Cardiac muscle cell (in vitro differentiated cells and primary cell): ENCODE measurements at regions not wholly inside any gene's neighbourhood (a gene's known extent, or its start where the extent isn't known, plus 50 kb on each side); places are given as distances from the start of the nearest gene placed in this dataset.

Source experiments
- DNase-seq, 2 donors: peaks; one replicate each; pipeline versions ENCODE4 v3.0.0 to v3.0.0-alpha.2; 2010 to 2017; ENCODE audit warnings: low read depth in 1 of 2, low spot score in 1 of 2
- H3K27ac ChIP-seq: fragments of 200-600 bp; sonication (generic); 2 replicates; pipeline ENCODE4 v1.5.1; 2016
- H3K27me3 ChIP-seq: fragments of 200-600 bp; sonication (generic); 2 replicates; pipeline ENCODE4 v1.6.0; 2016; ENCODE audit warnings: control low read depth
- H3K36me3 ChIP-seq: fragments of 200-600 bp; sonication (generic); 2 replicates; pipeline ENCODE4 v1.5.1; 2016; ENCODE audit warnings: control low read depth
- H3K4me1 ChIP-seq: fragments of 200-600 bp; sonication (generic); 2 replicates; pipeline ENCODE4 v1.8.1; 2017; ENCODE audit warnings: low read depth, mild to moderate bottlenecking, mixed run types
- H3K4me3 ChIP-seq: fragments of 200-600 bp; sonication (generic); 2 replicates; pipeline ENCODE4 v1.5.1; 2016; ENCODE audit warnings: mild to moderate bottlenecking
- H3K9me3 ChIP-seq: fragments of 200-600 bp; sonication (generic); 2 replicates; pipeline ENCODE4 v1.5.1; 2017; ENCODE audit warnings: low read depth, mild to moderate bottlenecking, control low read depth
- TF ChIP-seq, protein P1 (sequence below): IDR thresholded peaks from 2 replicates; pipeline ENCODE4 v1.5.1; 2012; ENCODE audit warnings: low read depth, mild to moderate bottlenecking, low read length

DNA sequence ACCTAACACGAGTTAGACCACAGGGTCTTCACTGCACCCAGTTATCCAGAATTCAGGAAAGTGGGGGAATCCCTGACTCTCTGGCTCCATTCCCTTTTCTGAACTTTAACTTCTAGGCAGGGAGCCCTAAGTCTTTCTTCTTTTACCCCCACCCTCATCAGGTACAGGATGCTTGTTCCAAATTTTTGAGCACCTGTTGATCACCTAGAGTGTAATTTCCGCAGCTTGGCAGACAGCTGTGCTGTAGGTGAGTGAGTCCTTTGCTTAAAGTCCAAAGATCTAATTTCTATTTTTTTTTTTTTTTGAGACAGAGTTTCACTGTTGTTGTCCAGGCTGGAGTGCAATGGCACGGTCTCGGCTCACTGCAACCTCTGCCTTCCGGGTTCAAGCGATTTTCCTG, 89.5 kb upstream of the AKIRIN2 start:
- TF ChIP-seq, protein P1, sequence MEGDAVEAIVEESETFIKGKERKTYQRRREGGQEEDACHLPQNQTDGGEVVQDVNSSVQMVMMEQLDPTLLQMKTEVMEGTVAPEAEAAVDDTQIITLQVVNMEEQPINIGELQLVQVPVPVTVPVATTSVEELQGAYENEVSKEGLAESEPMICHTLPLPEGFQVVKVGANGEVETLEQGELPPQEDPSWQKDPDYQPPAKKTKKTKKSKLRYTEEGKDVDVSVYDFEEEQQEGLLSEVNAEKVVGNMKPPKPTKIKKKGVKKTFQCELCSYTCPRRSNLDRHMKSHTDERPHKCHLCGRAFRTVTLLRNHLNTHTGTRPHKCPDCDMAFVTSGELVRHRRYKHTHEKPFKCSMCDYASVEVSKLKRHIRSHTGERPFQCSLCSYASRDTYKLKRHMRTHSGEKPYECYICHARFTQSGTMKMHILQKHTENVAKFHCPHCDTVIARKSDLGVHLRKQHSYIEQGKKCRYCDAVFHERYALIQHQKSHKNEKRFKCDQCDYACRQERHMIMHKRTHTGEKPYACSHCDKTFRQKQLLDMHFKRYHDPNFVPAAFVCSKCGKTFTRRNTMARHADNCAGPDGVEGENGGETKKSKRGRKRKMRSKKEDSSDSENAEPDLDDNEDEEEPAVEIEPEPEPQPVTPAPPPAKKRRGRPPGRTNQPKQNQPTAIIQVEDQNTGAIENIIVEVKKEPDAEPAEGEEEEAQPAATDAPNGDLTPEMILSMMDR: no peak
- no peak for DNase-seq
- no peaks in the 10 kb centered on the region for H3K9me3 ChIP-seq
- no peak overlapping the region for H3K4me3 ChIP-seq
- H3K27ac ChIP-seq: no peak overlapping the region
- no peaks in the 10 kb centered on the region for H3K36me3 ChIP-seq
- no peaks in the 10 kb centered on the region for H3K4me1 ChIP-seq
- no peaks in the 10 kb centered on the region for H3K27me3 ChIP-seq

DNA sequence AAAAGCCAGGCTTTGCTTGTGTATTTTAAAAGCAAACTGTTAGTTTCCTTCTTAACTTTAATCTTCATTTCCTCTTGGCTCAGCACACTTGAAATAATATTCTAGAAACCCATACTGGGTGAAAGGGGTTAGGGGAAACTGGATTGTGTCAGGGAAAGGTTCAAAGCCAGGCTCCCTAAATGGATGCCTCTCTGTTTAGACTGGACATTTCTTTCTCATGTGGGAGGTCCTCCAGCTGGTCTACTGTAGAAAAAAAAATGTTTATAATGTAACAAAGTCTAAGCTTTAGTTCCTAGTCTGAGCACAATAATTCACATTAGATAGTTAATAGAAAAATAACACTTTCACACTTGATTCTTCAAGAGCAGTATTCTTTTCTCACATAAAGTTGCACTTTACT, 89.0 kb upstream of the AKIRIN2 start:
- Histone ChIP-seq H3K27ac (no peak overlapping the region), H3K9me3 (no peaks in the 10 kb centered on the region), H3K36me3 (no peaks in the 10 kb centered on the region), H3K4me3 (no peak overlapping the region), H3K4me1 (no peaks in the 10 kb centered on the region), H3K27me3 (no peaks in the 10 kb centered on the region)
- DNase-seq: no peak
- TF ChIP-seq, protein P1: no peak

DNA sequence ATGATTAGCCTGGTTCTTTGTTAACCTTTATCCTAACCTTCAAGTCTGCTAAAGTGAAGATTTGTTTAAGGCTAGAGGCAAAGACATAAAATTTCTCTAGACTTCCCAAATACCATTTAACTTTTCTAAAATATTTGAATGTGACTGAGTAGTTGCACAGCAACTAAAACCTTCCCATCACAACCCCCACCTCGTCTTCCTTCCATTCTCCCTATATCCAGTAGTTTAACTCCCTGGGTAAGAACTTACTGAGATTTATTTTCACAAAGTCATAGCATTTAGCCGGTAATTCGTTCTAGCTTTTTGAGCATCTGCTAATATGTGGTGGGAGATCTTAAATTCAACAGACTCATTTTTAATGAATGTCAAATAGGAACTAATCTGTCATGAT, 87.9 kb upstream of the AKIRIN2 start:
- TF ChIP-seq, protein P1: no peak
- H3K27ac ChIP-seq: no peak overlapping the region
- H3K36me3 ChIP-seq: no peaks in the 10 kb centered on the region
- H3K4me1 ChIP-seq: no peaks in the 10 kb centered on the region
- no peaks in the 10 kb centered on the region for H3K9me3 ChIP-seq
- no peak overlapping the region for H3K4me3 ChIP-seq
- DNase-seq: no peak
- H3K27me3 ChIP-seq: no peaks in the 10 kb centered on the region

DNA sequence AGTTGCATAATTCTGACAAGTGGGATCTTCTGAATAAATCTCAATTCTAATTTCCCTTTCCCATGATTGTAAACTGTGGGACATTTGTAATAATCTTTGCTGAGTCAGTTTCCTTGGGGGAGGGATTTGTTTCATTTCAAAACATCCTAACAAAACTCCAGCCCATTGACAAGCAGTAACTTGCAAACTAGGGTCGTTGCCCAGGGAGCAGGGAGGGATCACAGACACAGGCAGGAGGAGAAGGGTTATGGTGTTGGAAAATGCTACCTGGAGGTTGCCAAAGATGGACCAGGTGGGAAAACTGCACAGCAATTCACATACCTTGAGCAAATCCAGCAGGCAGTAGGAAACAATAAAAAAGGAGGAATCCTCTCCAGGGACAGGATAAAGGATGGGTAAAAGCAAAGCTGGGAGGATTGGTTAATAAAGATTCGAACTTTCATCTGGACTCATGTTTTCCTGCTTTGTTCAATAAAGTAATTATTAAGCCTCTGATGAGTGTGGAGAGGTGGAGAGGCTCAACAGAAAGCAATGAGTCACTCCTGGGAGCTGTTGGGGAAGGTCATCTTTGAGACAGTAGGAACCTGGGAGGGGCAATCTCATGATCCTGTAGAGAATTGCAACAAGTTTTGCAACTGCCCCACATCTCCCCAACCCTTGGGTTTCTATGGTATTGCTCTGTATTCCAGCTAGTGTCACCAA, 87.3 kb upstream of the AKIRIN2 start:
- Histone ChIP-seq H3K36me3 (no peaks in the 10 kb centered on the region), H3K27me3 (no peaks in the 10 kb centered on the region), H3K4me1 (no peaks in the 10 kb centered on the region), H3K27ac (no peak overlapping the region), H3K4me3 (no peak overlapping the region), H3K9me3 (no peaks in the 10 kb centered on the region)
- TF ChIP-seq, protein P1: no peak
- DNase-seq: peak in 1 of 2 donors; percentile 77

DNA sequence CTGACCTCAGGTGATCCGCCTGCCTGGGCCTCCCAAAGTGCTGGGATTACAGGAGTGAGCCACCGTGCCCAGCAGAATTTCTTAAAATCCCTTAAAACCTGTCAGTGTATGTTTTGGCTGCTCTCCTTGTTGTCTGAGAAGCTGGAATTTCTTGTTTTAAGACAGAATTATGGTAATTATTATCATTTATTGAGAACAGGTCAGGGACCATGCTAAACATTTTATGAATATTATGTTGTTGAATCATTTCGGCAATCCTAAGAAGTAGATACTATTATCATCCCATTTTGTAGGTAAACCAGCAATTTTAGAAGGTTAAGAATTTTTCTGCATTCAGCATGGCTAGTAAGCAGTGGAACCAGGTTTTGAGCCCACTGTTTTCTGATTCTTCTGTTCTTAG, 86.1 kb upstream of the AKIRIN2 start:
- Histone ChIP-seq H3K4me1 (no peaks in the 10 kb centered on the region), H3K27ac (no peak overlapping the region), H3K27me3 (no peaks in the 10 kb centered on the region), H3K36me3 (no peaks in the 10 kb centered on the region), H3K9me3 (no peaks in the 10 kb centered on the region), H3K4me3 (no peak overlapping the region)
- TF ChIP-seq, protein P1: no peak
- no peak for DNase-seq
